HCT116 (cell line): ENCODE measurements at regions not wholly inside any gene's neighbourhood (a gene's known extent, or its start where the extent isn't known, plus 50 kb on each side); places are given as distances from the start of the nearest gene placed in this dataset.

Experiments used
- ATAC-seq: fragments of 200-7000 bp; cut with Tn5 transposase; 2 replicates; pipeline ENCODE4 v1.9.1; 2020; ENCODE audit warnings: mild to moderate bottlenecking, moderate library complexity
- BruUV-seq: library from RNA; stranded (reverse); fragments of 400-500 nt; replicated peaks from 2 replicates; lab custom pipeline; 2021; lab: Mats Ljungman, UMichigan
- CTCF ChIA-PET: fragments of 300-600 bp; sonication (Branson Sonifier 250); formaldehyde crosslinking; loops from one replicate; lab custom pipeline; 2021; ENCODE audit warnings: antibody characterized with exemption; lab: Charles Lee
- POLR2A ChIA-PET: fragments of 300-600, 350-600 bp; sonication (Branson Sonifier 250); formaldehyde crosslinking; loops from one replicate; lab custom pipeline; 2021; ENCODE audit warnings: antibody characterized with exemption; lab: Charles Lee
- RAD21 ChIA-PET, 2 experiments: fragments of 300-600 bp; sonication (Branson Sonifier 250); formaldehyde crosslinking; loops; one replicate each; lab custom pipeline; 2023; ENCODE audit warnings: low total read pairs in 2 of 2; ENCODE audit not compliant: uncharacterized antibody in 2 of 2, unreplicated experiment in 2 of 2, low non-redundant PET in 1 of 2; lab: Charles Lee
- DNase-seq: peaks from one replicate; pipeline ENCODE4 v3.0.0-alpha.2; 2010; ENCODE audit warnings: low read depth, low spot score
- H2AFZ ChIP-seq: fragments of 200-600 bp; shearing (Covaris generic), sonication (generic); 2 replicates; pipeline ENCODE4 v1.6.1; 2017; ENCODE audit warnings: low read depth, mixed run types, mixed read lengths, antibody characterized with exemption, low read length; ENCODE audit not compliant: poor library complexity, severe bottlenecking
- H3K27ac ChIP-seq: 2 replicates; pipeline ENCODE4 v1.5.1; 2012; ENCODE audit warnings: low read depth, low read length
- H3K27me3 ChIP-seq: fragments of 200-600 bp; sonication (generic); 2 replicates; pipeline ENCODE4 v1.6.1; 2016; ENCODE audit warnings: mixed run types, low read length, mixed read lengths; ENCODE audit not compliant: insufficient read depth
- H3K36me3 ChIP-seq, 2 experiments: fragments of 200-500 bp in 1 of 2; fragments of 200-600 bp in 1 of 2; sonication (Bioruptor generic) in 1 of 2; sonication (generic) in 1 of 2; 2 replicates each; pipeline versions ENCODE4 v1.5.1 to v1.6.1; 2014 to 2016; ENCODE audit warnings: low read length in 2 of 2, inconsistent platforms in 1 of 2, mixed read lengths in 1 of 2, mixed run types in 1 of 2; ENCODE audit not compliant: insufficient read depth in 2 of 2, control insufficient read depth in 1 of 2
- H3K4me1 ChIP-seq, 2 experiments: fragments of 200-600 bp in 1 of 2; sonication (generic) in 1 of 2; 2 replicates each; pipeline versions ENCODE4 v1.5.1 to v1.6.1; 2012 to 2017; ENCODE audit warnings: low read length in 2 of 2, inconsistent platforms in 1 of 2, mild to moderate bottlenecking in 1 of 2, mixed read lengths in 1 of 2, mixed run types in 1 of 2, moderate library complexity in 1 of 2; ENCODE audit not compliant: insufficient read depth in 2 of 2, control insufficient read depth in 1 of 2
- H3K4me2 ChIP-seq: fragments of 200-600 bp; sonication (generic); 2 replicates; pipeline ENCODE4 v1.6.1; 2017; ENCODE audit warnings: mixed run types, low read length, mixed read lengths
- H3K4me3 ChIP-seq, 2 experiments: fragments of 200-600 bp in 1 of 2; sonication (generic) in 1 of 2; replicated peaks in 1 of 2; 2 replicates each; pipeline ENCODE4 v1.5.1; 2011 to 2016; ENCODE audit warnings: low read length in 2 of 2, control low read depth in 1 of 2, low read depth in 1 of 2, mild to moderate bottlenecking in 1 of 2, mixed read lengths in 1 of 2, mixed run types in 1 of 2
- H3K79me2 ChIP-seq: fragments of 200-600 bp; sonication (generic); 2 replicates; pipeline ENCODE4 v1.6.1; 2017; ENCODE audit warnings: mild to moderate bottlenecking, mixed run types, low read length, moderate library complexity, mixed read lengths; ENCODE audit not compliant: insufficient read depth
- H3K9ac ChIP-seq: fragments of 200-600 bp; sonication (generic); 2 replicates; pipeline ENCODE4 v1.6.1; 2016; ENCODE audit warnings: low read length, mixed read lengths
- H3K9me2 ChIP-seq: fragments of 200-600 bp; sonication (generic), shearing (Covaris generic); 2 replicates; pipeline ENCODE4 v1.6.1; 2017; ENCODE audit warnings: mixed run types, mild to moderate bottlenecking, moderate library complexity; ENCODE audit not compliant: insufficient read depth
- H3K9me3 ChIP-seq, 2 experiments: fragments of 200-500 bp in 1 of 2; fragments of 200-600 bp in 1 of 2; sonication (Bioruptor generic) in 1 of 2; sonication (generic) in 1 of 2; 2 replicates each; pipeline ENCODE4 v1.6.1; 2014 to 2017; ENCODE audit warnings: low read length in 2 of 2, mixed read lengths in 2 of 2, inconsistent platforms in 1 of 2, low read depth in 1 of 2, mild to moderate bottlenecking in 1 of 2, mixed run types in 1 of 2, moderate library complexity in 1 of 2; ENCODE audit not compliant: control insufficient read depth in 1 of 2, insufficient read depth in 1 of 2
- H4K20me1 ChIP-seq: fragments of 200-600 bp; sonication (generic), shearing (Covaris generic); 2 replicates; pipeline ENCODE4 v1.6.1; 2017; ENCODE audit warnings: mixed run types, mild to moderate bottlenecking, moderate library complexity; ENCODE audit not compliant: insufficient read depth
- ATF3 ChIP-seq: IDR thresholded peaks from 2 replicates; pipeline ENCODE4 v1.6.1; 2012
- CTCF ChIP-seq, 3 experiments: fragments of 200-600 bp in 1 of 3; sonication (generic) in 1 of 3; IDR thresholded peaks in 2 of 3; conservative IDR thresholded peaks in 1 of 3; 2 replicates each; pipeline ENCODE4 v1.5.1; 2012 to 2017; ENCODE audit warnings: low read depth in 2 of 3, low read length in 2 of 3, antibody characterized with exemption in 1 of 3, borderline replicate concordance in 1 of 3, control low read depth in 1 of 3, mild to moderate bottlenecking in 1 of 3, mixed read lengths in 1 of 3, mixed run types in 1 of 3, moderate library complexity in 1 of 3; ENCODE audit not compliant: insufficient read depth in 1 of 3
- FOSL1 ChIP-seq: IDR thresholded peaks from 2 replicates; pipeline ENCODE4 v1.6.1; 2012; ENCODE audit warnings: low read depth
- MAX ChIP-seq: IDR thresholded peaks from 2 replicates; pipeline ENCODE4 v1.6.1; 2012
- POLR2A ChIP-seq: IDR thresholded peaks from 2 replicates; pipeline ENCODE4 v1.7.0; 2011; ENCODE audit warnings: borderline replicate concordance; ENCODE audit not compliant: insufficient read depth, insufficient read length; ENCODE audit errors: extremely low read depth
- RAD21 ChIP-seq: IDR thresholded peaks from 2 replicates; pipeline ENCODE4 v1.6.1; 2012; ENCODE audit warnings: low read depth, mild to moderate bottlenecking
- SIN3A ChIP-seq: IDR thresholded peaks from 2 replicates; pipeline ENCODE4 v1.6.1; 2012; ENCODE audit warnings: low read depth
- SRF ChIP-seq: IDR thresholded peaks from 2 replicates; pipeline ENCODE4 v1.6.1; 2012; ENCODE audit warnings: low read depth
- ZBTB33 ChIP-seq: IDR thresholded peaks from 2 replicates; pipeline ENCODE4 v1.6.1; 2011; ENCODE audit warnings: mild to moderate bottlenecking, low read length, moderate library complexity; ENCODE audit not compliant: insufficient replicate concordance; ENCODE audit errors: extremely low read depth
- ZNF274 ChIP-seq: fragments of 200-500 bp; sonication (Bioruptor generic); IDR thresholded peaks from 2 replicates; pipeline ENCODE4 v1.6.1; 2014; ENCODE audit warnings: mild to moderate bottlenecking, low read depth, low read length, inconsistent platforms
- intact Hi-C: fragments of 100-400 bp; cut with micrococcal nuclease; formaldehyde crosslinking; loops from 2 replicates; pipeline ENCODE4 v1.10.0; 2022

GRCh38 chr7:136405931-136406777 lies 429.0 kb upstream of the MTPN start:
- no peaks in the 10 kb centered on the region for H4K20me1 ChIP-seq
- H3K9me3 ChIP-seq: no peaks in the 10 kb centered on the region
- no peak overlapping the region for H3K27ac ChIP-seq
- peak; percentile 80 for ATAC-seq
- intact Hi-C loops: loop anchor here (2.0 to 5.0 kb wide), 2 partner anchors 1046 to 1187 kb away; no protein-coding TSS in a partner anchor
- H3K9me2 ChIP-seq: no peaks in the 10 kb centered on the region
- H3K27me3 ChIP-seq: no peaks in the 10 kb centered on the region
- no peaks in the 10 kb centered on the region for H3K4me1 ChIP-seq
- H3K36me3 ChIP-seq: no peaks in the 10 kb centered on the region
- CTCF ChIA-PET: no interaction called here
- TF ChIP-seq MAX (no peak), SIN3A (no peak), RAD21 (peak; percentile 42), CTCF (IDR thresholded peaks at IDR 0.05 in 2 of 3, conservative IDR thresholded peaks at IDR 0.05 in 1 of 3; ENCODE audit: borderline replicate concordance in 1 of 3, insufficient read depth in 1 of 3, low read depth in 2 of 3, low read length in 2 of 3) (peak; percentile 21 to 71 (median 59); a peak in 4 of 6 replicates)
- no peaks in the 10 kb centered on the region for H3K79me2 ChIP-seq
- H2AFZ ChIP-seq: no peak overlapping the region
- RAD21 ChIA-PET: no interaction called here
- no peak overlapping the region for H3K9ac ChIP-seq
- H3K4me2 ChIP-seq: no peak overlapping the region
- no TSS peak for BruUV-seq
- peak; percentile 15 for DNase-seq
- POLR2A ChIA-PET: no interaction called here
- H3K4me3 ChIP-seq: no peak overlapping the region

GRCh38 chr7:136403591-136403990 lies 426.4 kb upstream of the MTPN start:
- no peaks in the 10 kb centered on the region for H4K20me1 ChIP-seq
- H2AFZ ChIP-seq: no peak overlapping the region
- no peaks in the 10 kb centered on the region for H3K79me2 ChIP-seq
- BruUV-seq: no TSS peak
- ATAC-seq: no peak
- no peak for DNase-seq
- H3K9me3 ChIP-seq: no peaks in the 10 kb centered on the region
- no peak overlapping the region for H3K27ac ChIP-seq
- H3K4me2 ChIP-seq: no peak overlapping the region
- ChIA-PET RAD21 (no interaction called here), POLR2A (no interaction called here), CTCF (no interaction called here)
- H3K9me2 ChIP-seq: no peaks in the 10 kb centered on the region
- no peaks in the 10 kb centered on the region for H3K36me3 ChIP-seq
- no peaks in the 10 kb centered on the region for H3K27me3 ChIP-seq
- H3K4me1 ChIP-seq: no peaks in the 10 kb centered on the region
- intact Hi-C loops: no loop called here
- no peak overlapping the region for H3K4me3 ChIP-seq
- no peak overlapping the region for H3K9ac ChIP-seq
- TF ChIP-seq SRF (no peak), CTCF (IDR thresholded peaks at IDR 0.05 in 2 of 3, conservative IDR thresholded peaks at IDR 0.05 in 1 of 3; ENCODE audit: borderline replicate concordance in 1 of 3, insufficient read depth in 1 of 3, low read depth in 2 of 3, low read length in 2 of 3) (no peak), SIN3A (no peak), ATF3 (no peak), ZBTB33 (no peak), FOSL1 (no peak), ZNF274 (no peak), MAX (no peak), POLR2A (no peak)
